B cell (primary cell): ENCODE measurements at regions not wholly inside any gene's neighbourhood (a gene's known extent, or its start where the extent isn't known, plus 50 kb on each side); places are given as distances from the start of the nearest gene placed in this dataset.

Source experiments
- ATAC-seq: fragments of 200-7000 bp; cut with Tn5 transposase; one replicate; pipeline ENCODE4 v1.10.0; 2021; ENCODE audit warnings: low read depth, mild to moderate bottlenecking, moderate number of reproducible peaks, moderate library complexity
- CTCF ChIA-PET: fragments of 350-600 bp; sonication (Branson Sonifier 250); formaldehyde crosslinking; loops from one replicate; lab custom pipeline; 2021; ENCODE audit warnings: antibody characterized with exemption, inconsistent platforms; lab: Charles Lee
- POLR2A ChIA-PET: fragments of 350-600 bp; sonication (Branson Sonifier 250); formaldehyde crosslinking; loops from one replicate; lab custom pipeline; 2021; ENCODE audit warnings: antibody characterized with exemption; lab: Charles Lee
- DNase-seq: peaks from one replicate; pipeline ENCODE4 v3.0.0; 2013
- H2AFZ ChIP-seq: 2 replicates; pipeline ENCODE4 v1.6.1; 2012; ENCODE audit warnings: mild to moderate bottlenecking, low read depth, low read length; ENCODE audit not compliant: insufficient read depth, poor library complexity, severe bottlenecking
- H3K27ac ChIP-seq, 2 donors: 1 replicate in 1 of 2; 2 replicates in 1 of 2; pipeline ENCODE4 v1.5.1; 2012 to 2013; ENCODE audit warnings: low read length in 2 of 2, mild to moderate bottlenecking in 2 of 2, moderate library complexity in 1 of 2
- H3K27me3 ChIP-seq, 4 experiments: fragments of 200-600 bp in 1 of 4; sonication (generic) in 1 of 4; replicated peaks in 1 of 4; 1 replicate in 2 of 4; 2 replicates in 2 of 4; pipeline versions ENCODE4 v1.6.1 to v1.7.0; 2013 to 2016; ENCODE audit warnings: low read length in 3 of 4, mild to moderate bottlenecking in 2 of 4, mixed read lengths in 1 of 4, moderate library complexity in 1 of 4; ENCODE audit not compliant: insufficient read depth in 4 of 4, control insufficient read depth in 3 of 4; ENCODE audit errors: control extremely low read depth in 1 of 4
- H3K36me3 ChIP-seq, 2 experiments: replicated peaks in 1 of 2; 1 replicate in 1 of 2; 2 replicates in 1 of 2; pipeline versions ENCODE4 v1.6.1 to v1.7.1; 2013; ENCODE audit warnings: low read length in 1 of 2; ENCODE audit not compliant: insufficient read depth in 2 of 2, control insufficient read depth in 1 of 2; ENCODE audit errors: control extremely low read depth in 1 of 2, extremely low read depth in 1 of 2
- H3K4me1 ChIP-seq, 2 donors: fragments of 200-600 bp in 1 of 2; sonication (generic) in 1 of 2; 1 replicate in 1 of 2; 2 replicates in 1 of 2; pipeline versions ENCODE4 v1.5.1 to v1.6.1; 2013 to 2017; ENCODE audit warnings: low read length in 2 of 2; ENCODE audit not compliant: control insufficient read depth in 2 of 2, insufficient read depth in 2 of 2
- H3K4me2 ChIP-seq: replicated peaks from 2 replicates; pipeline ENCODE3; 2012; ENCODE audit warnings: mild to moderate bottlenecking, low read depth, low read length; ENCODE audit not compliant: poor library complexity, severe bottlenecking
- H3K4me3 ChIP-seq, 5 experiments: fragments of 200-600 bp in 1 of 5; sonication (generic) in 1 of 5; 1 replicate in 3 of 5; 2 replicates in 2 of 5; pipeline versions ENCODE4 v1.5.1 to v1.7.0; 2011 to 2016; ENCODE audit warnings: low read length in 4 of 5, mild to moderate bottlenecking in 4 of 5, low read depth in 2 of 5, control low read depth in 1 of 5, moderate library complexity in 1 of 5; ENCODE audit not compliant: insufficient read depth in 1 of 5; ENCODE audit errors: control extremely low read depth in 1 of 5, extremely low read depth in 1 of 5
- H3K79me2 ChIP-seq: fragments of 200-600 bp; sonication (generic); one replicate; pipeline ENCODE4 v1.6.0; 2016; ENCODE audit warnings: low read length; ENCODE audit not compliant: control insufficient read depth, insufficient read depth
- H3K9ac ChIP-seq: fragments of 200-600 bp; sonication (generic); 2 replicates; pipeline ENCODE4 v1.6.1; 2017; ENCODE audit warnings: mild to moderate bottlenecking, low read length, moderate library complexity
- H3K9me3 ChIP-seq, 3 donors: one replicate each; pipeline versions ENCODE4 v1.6.1 to v1.7.1; 2013; ENCODE audit warnings: low read length in 2 of 3; ENCODE audit not compliant: control insufficient read depth in 2 of 3, insufficient read depth in 1 of 3; ENCODE audit errors: control extremely low read depth in 1 of 3
- H4K20me1 ChIP-seq: 2 replicates; pipeline ENCODE4 v1.6.0; 2012; ENCODE audit warnings: mild to moderate bottlenecking, low read length; ENCODE audit not compliant: insufficient read depth, control insufficient read depth, poor library complexity, severe bottlenecking
- H3K27ac Mint-ChIP-seq: one replicate; pipeline ENCODE4 v1.8.0; 2021; ENCODE audit warnings: mixed read lengths
- H3K27me3 Mint-ChIP-seq: one replicate; pipeline ENCODE4 v1.8.0; 2021; ENCODE audit warnings: mixed read lengths
- H3K4me1 Mint-ChIP-seq: one replicate; pipeline ENCODE4 v1.8.0; 2021; ENCODE audit warnings: mixed read lengths
- H3K4me3 Mint-ChIP-seq: one replicate; pipeline ENCODE4 v1.8.0; 2021; ENCODE audit warnings: mixed read lengths
- H3K9me3 Mint-ChIP-seq: one replicate; pipeline ENCODE4 v1.8.0; 2022; ENCODE audit warnings: mixed read lengths; ENCODE audit not compliant: insufficient read depth
- CTCF ChIP-seq: fragments of 200-600 bp; IDR thresholded peaks from one replicate; pipeline ENCODE4 v1.8.0; 2022; ENCODE audit warnings: antibody characterized with exemption, mild to moderate bottlenecking
- EZH2 ChIP-seq: IDR thresholded peaks from 2 replicates; pipeline ENCODE4 v1.6.1; 2012; ENCODE audit warnings: borderline replicate concordance, low read depth, mild to moderate bottlenecking, moderate library complexity, low read length; ENCODE audit not compliant: insufficient read depth, poor library complexity, severe bottlenecking
- WGBS: methylation state at CpG from one replicate; pipeline ENCODE4 v1.1.5; 2013; ENCODE audit warnings: missing lambda C conversion rate; ENCODE audit not compliant: insufficient coverage; 5-methylcytosine and 5-hydroxymethylcytosine counted together
- intact Hi-C: fragments of 100-400 bp; cut with micrococcal nuclease; formaldehyde crosslinking; loops from one replicate; pipeline ENCODE4 v1.10.0; 2022

GRCh38 chr5:40307920-40308319, 371.8 kb upstream of the PTGER4 start:
- Mint-ChIP-seq H3K27me3 (no peaks in the 10 kb centered on the region), H3K4me3 (no peak overlapping the region), H3K4me1 (no peaks in the 10 kb centered on the region), H3K27ac (no peak overlapping the region), H3K9me3 (no peaks in the 10 kb centered on the region)
- ATAC-seq: no peak
- Histone ChIP-seq H3K36me3 (no peaks in the 10 kb centered on the region), H3K4me3 (no peak overlapping the region), H3K27me3 (no peaks in the 10 kb centered on the region), H2AFZ (no peak overlapping the region), H3K9ac (no peak overlapping the region), H3K79me2 (no peaks in the 10 kb centered on the region), H3K27ac (no peak overlapping the region), H3K4me1 (peaks cover 0 to 2% of the 10 kb centered on the region in 2 donors), H4K20me1 (no peaks in the 10 kb centered on the region), H3K9me3 (no peaks in the 10 kb centered on the region), H3K4me2 (no peak overlapping the region)
- ChIA-PET POLR2A (no interaction called here), CTCF (no interaction called here)
- TF ChIP-seq EZH2 (no peak), CTCF (no peak)
- intact Hi-C loops: no loop called here
- no peak for DNase-seq

- Mint-ChIP-seq H3K9me3 (no peaks in the 10 kb centered on the region), H3K4me3 (no peak overlapping the region), H3K27me3 (no peaks in the 10 kb centered on the region), H3K27ac (no peak overlapping the region), H3K4me1 (no peaks in the 10 kb centered on the region)
- Histone ChIP-seq H3K4me1 (peaks cover 0 to 2% of the 10 kb centered on the region in 2 donors), H3K27me3 (no peaks in the 10 kb centered on the region), H3K36me3 (no peaks in the 10 kb centered on the region), H4K20me1 (no peaks in the 10 kb centered on the region), H3K4me3 (no peak overlapping the region), H2AFZ (no peak overlapping the region), H3K4me2 (no peak overlapping the region), H3K79me2 (no peaks in the 10 kb centered on the region), H3K9me3 (no peaks in the 10 kb centered on the region), H3K9ac (no peak overlapping the region), H3K27ac (no peak overlapping the region)
- CTCF ChIA-PET: no interaction called here
- WGBS: no CpG with 5 or more reads among the region's 2 CpGs
- POLR2A ChIA-PET: no interaction called here
- intact Hi-C loops: no loop called here
- TF ChIP-seq EZH2 (no peak), CTCF (no peak)
- ATAC-seq (no peak), DNase-seq (no peak)
Measured at GRCh38 chr5:40306869-40307487, 372.7 kb upstream of the PTGER4 start.
